ENCODE measurements at regions not wholly inside any gene's neighbourhood (a gene's known extent, or its start where the extent isn't known, plus 50 kb on each side); places are given as distances from the start of the nearest gene placed in this dataset.

GRCh38 chr3:127520993-127521392, 69.5 kb downstream of the TPRA1 start:
- no peaks in the 10 kb centered on the region for H3K9me3 ChIP-seq
- 81 to 83% methylated on average over 4 of the region's 4 CpGs for WGBS, 2 donors
- no peak for TF ChIP-seq POLR2A (IDR thresholded peaks at IDR 0.05)
- DNase-seq = no peak
- H3K4me1 ChIP-seq = no peaks in the 10 kb centered on the region
- intact Hi-C loops (cut with DNase I) = no loop called here
- H3K27me3 ChIP-seq = peaks cover 0 to 22% (median 0%) of the 10 kb centered on the region in 4 donors
- no peak overlapping the region for H3K27ac ChIP-seq
- no peaks in the 10 kb centered on the region for H3K36me3 ChIP-seq
- H3K4me3 ChIP-seq = no peak overlapping the region

DNA sequence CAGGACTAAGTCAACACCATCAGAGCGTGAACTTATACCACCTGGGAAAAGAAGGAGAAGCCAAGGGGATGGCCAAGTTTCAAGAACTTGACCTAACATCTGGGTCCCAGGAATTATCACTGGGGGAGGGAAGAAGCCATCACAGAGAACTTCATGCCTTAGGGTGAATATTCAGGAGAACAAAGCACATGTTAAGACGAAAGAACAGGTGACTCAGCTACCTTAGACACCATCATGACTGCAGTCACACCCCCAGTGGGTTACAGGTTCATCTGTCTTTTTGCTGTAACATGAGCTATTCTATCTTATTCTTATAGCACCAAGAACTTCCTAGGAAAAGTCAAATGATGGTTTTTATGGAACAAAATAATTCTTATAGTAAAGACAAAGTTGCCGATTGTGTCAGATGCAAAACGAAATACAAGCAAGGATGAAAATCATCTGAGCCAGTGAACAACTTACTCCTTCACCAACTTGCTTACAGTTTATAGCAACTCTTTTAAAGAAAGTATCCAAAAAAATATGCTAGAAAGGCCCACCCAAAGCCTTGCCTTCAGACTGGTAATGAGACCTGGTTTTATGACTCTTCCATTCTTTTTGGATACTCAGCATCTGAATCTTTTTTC, 72.0 kb downstream of the TPRA1 start:
- no peak overlapping the region for H3K4me3 ChIP-seq
- H3K27ac ChIP-seq = no peak overlapping the region
- no peak for DNase-seq
- H3K9me3 ChIP-seq = no peaks in the 10 kb centered on the region
- TF ChIP-seq POLR2A (IDR thresholded peaks at IDR 0.05) = no peak
- TF ChIP-seq, protein P1, sequence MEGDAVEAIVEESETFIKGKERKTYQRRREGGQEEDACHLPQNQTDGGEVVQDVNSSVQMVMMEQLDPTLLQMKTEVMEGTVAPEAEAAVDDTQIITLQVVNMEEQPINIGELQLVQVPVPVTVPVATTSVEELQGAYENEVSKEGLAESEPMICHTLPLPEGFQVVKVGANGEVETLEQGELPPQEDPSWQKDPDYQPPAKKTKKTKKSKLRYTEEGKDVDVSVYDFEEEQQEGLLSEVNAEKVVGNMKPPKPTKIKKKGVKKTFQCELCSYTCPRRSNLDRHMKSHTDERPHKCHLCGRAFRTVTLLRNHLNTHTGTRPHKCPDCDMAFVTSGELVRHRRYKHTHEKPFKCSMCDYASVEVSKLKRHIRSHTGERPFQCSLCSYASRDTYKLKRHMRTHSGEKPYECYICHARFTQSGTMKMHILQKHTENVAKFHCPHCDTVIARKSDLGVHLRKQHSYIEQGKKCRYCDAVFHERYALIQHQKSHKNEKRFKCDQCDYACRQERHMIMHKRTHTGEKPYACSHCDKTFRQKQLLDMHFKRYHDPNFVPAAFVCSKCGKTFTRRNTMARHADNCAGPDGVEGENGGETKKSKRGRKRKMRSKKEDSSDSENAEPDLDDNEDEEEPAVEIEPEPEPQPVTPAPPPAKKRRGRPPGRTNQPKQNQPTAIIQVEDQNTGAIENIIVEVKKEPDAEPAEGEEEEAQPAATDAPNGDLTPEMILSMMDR (IDR thresholded peaks at IDR 0.05) = no peak
- peaks cover 0 to 11% (median 0%) of the 10 kb centered on the region in 4 donors for H3K27me3 ChIP-seq
- H3K4me1 ChIP-seq = no peaks in the 10 kb centered on the region
- H3K36me3 ChIP-seq = no peaks in the 10 kb centered on the region
- intact Hi-C loops (cut with DNase I) = no loop called here
- 68 to 80% methylated on average over 4 of the region's 4 CpGs for WGBS, 2 donors

GRCh38 chr3:127512256-127512655, 78.3 kb downstream of the TPRA1 start:
- H3K27me3 ChIP-seq = peaks cover 0 to 19% (median 0%) of the 10 kb centered on the region in 4 donors
- no peaks in the 10 kb centered on the region for H3K4me1 ChIP-seq
- H3K27ac ChIP-seq = no peak overlapping the region
- TF ChIP-seq POLR2A (IDR thresholded peaks at IDR 0.05) = no peak
- TF ChIP-seq, protein P1 (IDR thresholded peaks at IDR 0.05) = no peak
- no peak for DNase-seq
- H3K9me3 ChIP-seq = no peaks in the 10 kb centered on the region
- intact Hi-C loops (cut with DNase I) = no loop called here
- H3K4me3 ChIP-seq = no peak overlapping the region
- 57 to 64% methylated on average over 3 of the region's 3 CpGs for WGBS, 2 donors
- H3K36me3 ChIP-seq = no peaks in the 10 kb centered on the region

- no peak for DNase-seq
- Histone ChIP-seq H3K27me3 (peaks cover 0 to 26% (median 0%) of the 10 kb centered on the region in 4 donors), H3K4me1 (no peaks in the 10 kb centered on the region), H3K4me3 (no peak overlapping the region), H3K36me3 (no peaks in the 10 kb centered on the region), H3K9me3 (peaks cover 0 to 26% (median 4%) of the 10 kb centered on the region in 3 donors), H3K27ac (no peak overlapping the region)
- 81 to 84% methylated on average over 1 of the region's 1 CpG for WGBS, 2 donors
- intact Hi-C loops (cut with DNase I) = no loop called here
- TF ChIP-seq POLR2A (IDR thresholded peaks at IDR 0.05) = no peak
- TF ChIP-seq, protein P1 (IDR thresholded peaks at IDR 0.05) = no peak
Observed at GRCh38 chr3:127501177-127501576, 89.4 kb downstream of the TPRA1 start.

DNA sequence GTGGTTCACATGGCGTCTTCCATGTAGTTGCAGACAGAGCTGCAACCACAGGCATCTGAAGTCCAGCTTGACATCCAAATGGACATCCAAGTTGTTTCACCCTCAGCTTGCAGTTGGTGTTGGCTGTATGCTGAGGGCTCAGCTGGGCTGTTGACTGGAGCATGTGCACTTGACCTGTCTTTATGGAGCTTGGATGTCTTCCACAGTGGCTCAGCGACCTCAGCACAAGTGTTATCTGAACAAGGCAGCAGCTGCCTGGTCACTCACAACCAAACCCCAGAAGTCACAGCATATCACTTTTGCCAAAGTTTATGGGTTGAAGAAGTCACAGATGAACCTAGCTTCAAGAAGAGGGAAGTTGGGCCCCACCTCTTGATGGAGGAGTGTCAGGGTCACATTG, 92.9 kb downstream of the TPRA1 start:
- peaks cover 0 to 26% (median 4%) of the 10 kb centered on the region in 3 donors for H3K9me3 ChIP-seq
- TF ChIP-seq, protein P1 (IDR thresholded peaks at IDR 0.05) = no peak
- TF ChIP-seq POLR2A (IDR thresholded peaks at IDR 0.05) = no peak
- WGBS, 2 donors = 91% methylated on average over 1 of the region's 2 CpGs; no CpG with 5 or more reads in 1 of the 2 donors
- intact Hi-C loops (cut with DNase I) = no loop called here
- no peaks in the 10 kb centered on the region for H3K36me3 ChIP-seq
- no peaks in the 10 kb centered on the region for H3K4me1 ChIP-seq
- no peak for DNase-seq
- H3K27ac ChIP-seq = no peak overlapping the region
- H3K4me3 ChIP-seq = no peak overlapping the region
- H3K27me3 ChIP-seq = peaks cover 0 to 28% (median 0%) of the 10 kb centered on the region in 4 donors

Data from esophagus squamous epithelium (tissue), 5 donors.